Activated naive CD4-positive, alpha-beta T cell treated with anti-CD3 and anti-CD28 coated beads, Interleukin-2, amount 10 ng/mL, durations not matched to agents 7 days and 5 days (primary cell): ENCODE measurements at regions not wholly inside any gene's neighbourhood (a gene's known extent, or its start where the extent isn't known, plus 50 kb on each side); places are given as distances from the start of the nearest gene placed in this dataset.
"Not testable (repeated sequence)": the region's sequence is repeated elsewhere in the genome, so short reads cannot be mapped to it uniquely, and the experiment has no call there.

Experiments used
- CTCF ChIA-PET: fragments of 350-600 bp; sonication (Branson Sonifier 250); formaldehyde crosslinking; loops from one replicate; lab custom pipeline; 2021; ENCODE audit warnings: antibody characterized with exemption; lab: Charles Lee
- DNase-seq: peaks from one replicate; pipeline ENCODE4 v3.0.0-alpha.2; 2020
- H3K27ac Mint-ChIP-seq: one replicate; pipeline ENCODE4 v1.8.0; 2021; ENCODE audit warnings: mild to moderate bottlenecking, moderate library complexity, mixed read lengths
- H3K27me3 Mint-ChIP-seq: one replicate; pipeline ENCODE4 v1.8.0; 2021; ENCODE audit warnings: mild to moderate bottlenecking, mixed read lengths
- H3K36me3 Mint-ChIP-seq: one replicate; pipeline ENCODE4 v1.8.0; 2021; ENCODE audit warnings: mixed read lengths
- H3K4me1 Mint-ChIP-seq: one replicate; pipeline ENCODE4 v1.8.0; 2021; ENCODE audit warnings: mixed read lengths
- H3K4me3 Mint-ChIP-seq: one replicate; pipeline ENCODE4 v1.8.0; 2021; ENCODE audit warnings: mild to moderate bottlenecking, moderate library complexity, mixed read lengths
- H3K9me3 Mint-ChIP-seq: one replicate; pipeline ENCODE4 v1.8.0; 2021; ENCODE audit warnings: mixed read lengths

DNA sequence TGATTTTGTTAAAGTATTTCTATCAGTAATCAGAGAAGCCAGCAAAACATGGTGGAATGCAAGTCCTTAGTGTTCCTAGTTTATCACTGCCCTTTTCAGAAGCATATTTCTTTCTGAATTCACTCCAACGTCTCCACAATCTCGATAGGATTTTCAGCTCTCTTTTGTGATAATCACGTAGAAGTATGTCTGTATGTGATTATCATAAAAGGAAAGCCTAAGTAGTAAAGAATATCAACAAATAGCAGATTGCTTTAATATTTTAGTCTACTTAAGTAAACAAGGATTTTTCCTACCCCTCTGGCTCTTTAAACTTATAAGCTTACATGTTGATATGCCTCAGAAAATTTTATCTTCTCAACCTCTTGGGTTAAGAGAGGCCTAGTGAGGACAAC, 147.4 kb upstream of the NUDT4 start:
- Mint-ChIP-seq H3K9me3 (no peaks in the 10 kb centered on the region), H3K27me3 (no peaks in the 10 kb centered on the region), H3K27ac (no peak overlapping the region), H3K4me3 (no peak overlapping the region), H3K36me3 (no peaks in the 10 kb centered on the region), H3K4me1 (no peaks in the 10 kb centered on the region)
- no peak for DNase-seq
- CTCF ChIA-PET, result no interaction called here

DNA sequence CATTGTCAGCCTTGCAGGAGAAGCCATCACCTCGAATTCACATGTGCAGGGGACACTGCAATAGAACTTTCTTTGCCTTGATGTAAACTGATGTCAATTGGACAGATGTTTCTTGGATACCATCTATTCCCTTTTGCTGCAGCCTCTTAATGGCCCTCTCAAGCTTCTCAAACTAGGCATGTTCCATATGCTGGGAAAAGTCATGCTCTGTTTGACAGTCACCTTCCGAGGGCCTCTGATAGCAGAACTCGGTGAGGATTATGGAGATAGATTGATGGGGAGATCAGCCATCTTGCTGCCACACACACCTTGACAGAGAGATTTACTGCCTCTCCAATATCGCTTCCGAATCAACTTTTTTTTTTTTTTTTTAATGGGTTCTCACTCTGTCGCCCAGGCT, 145.8 kb upstream of the NUDT4 start:
- Mint-ChIP-seq H3K9me3 (no peaks in the 10 kb centered on the region), H3K36me3 (no peaks in the 10 kb centered on the region), H3K4me1 (no peaks in the 10 kb centered on the region), H3K27ac (no peak overlapping the region), H3K4me3 (no peak overlapping the region), H3K27me3 (no peaks in the 10 kb centered on the region)
- DNase-seq, result no peak
- CTCF ChIA-PET, result interaction anchor here (0.6 kb wide), 1 partner anchor 1033 kb away, joined by 5 read pairs; no protein-coding TSS in a partner anchor

DNA sequence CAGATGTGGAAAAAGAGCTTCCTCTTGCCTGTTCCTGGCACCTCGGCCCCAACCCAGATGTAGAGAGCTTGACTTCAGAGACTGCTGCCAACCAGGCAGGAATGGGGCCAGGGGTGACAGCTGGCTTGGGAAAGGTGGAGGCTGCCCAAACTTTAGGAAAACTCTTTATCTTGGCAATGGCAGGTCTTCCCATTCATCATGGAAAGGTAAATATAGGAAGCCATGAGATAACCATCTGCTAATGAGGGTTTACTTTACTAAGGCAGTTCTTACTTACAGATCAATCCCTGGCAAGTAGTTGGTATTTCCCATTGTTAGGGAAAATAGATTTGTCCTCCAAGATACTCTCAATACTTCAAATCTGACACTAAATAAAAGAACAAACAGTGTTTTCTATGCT, 143.1 kb upstream of the NUDT4 start:
- H3K4me3 Mint-ChIP-seq, result no peak overlapping the region
- no peaks in the 10 kb centered on the region for H3K4me1 Mint-ChIP-seq
- peaks cover 3% of the 10 kb centered on the region for H3K9me3 Mint-ChIP-seq
- DNase-seq, result no peak
- no peak overlapping the region for H3K27ac Mint-ChIP-seq
- no peaks in the 10 kb centered on the region for H3K36me3 Mint-ChIP-seq
- no peaks in the 10 kb centered on the region for H3K27me3 Mint-ChIP-seq
- CTCF ChIA-PET, result no interaction called here

DNA sequence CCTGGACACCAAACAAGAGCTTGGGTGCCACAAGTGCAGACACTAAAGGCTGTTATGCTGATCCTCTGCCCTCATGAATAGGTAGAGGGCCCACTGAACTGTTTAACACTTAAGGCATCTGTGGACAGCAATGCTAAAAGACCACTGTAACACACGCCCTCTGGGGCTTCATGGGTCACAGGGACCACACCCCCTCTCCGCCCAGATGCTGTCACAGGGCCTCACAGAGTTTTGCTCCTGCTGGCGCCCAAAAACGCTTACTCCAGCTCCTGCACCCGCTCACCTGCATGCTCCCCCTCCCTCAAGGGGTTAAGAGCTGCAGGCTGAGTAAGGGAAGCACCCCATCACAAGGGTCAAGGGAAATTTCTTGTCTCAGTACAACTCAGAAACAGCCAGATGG, 141.8 kb upstream of the NUDT4 start:
- no peaks in the 10 kb centered on the region for H3K4me1 Mint-ChIP-seq
- H3K27me3 Mint-ChIP-seq, result no peaks in the 10 kb centered on the region
- H3K36me3 Mint-ChIP-seq, result no peaks in the 10 kb centered on the region
- CTCF ChIA-PET, result interaction anchor here (1.1 kb wide), 1 partner anchor 8 kb away, joined by 3 read pairs; no protein-coding TSS in a partner anchor
- no peak overlapping the region for H3K27ac Mint-ChIP-seq
- no peak for DNase-seq
- H3K9me3 Mint-ChIP-seq, result peaks cover 6% of the 10 kb centered on the region
- H3K4me3 Mint-ChIP-seq, result no peak overlapping the region

DNA sequence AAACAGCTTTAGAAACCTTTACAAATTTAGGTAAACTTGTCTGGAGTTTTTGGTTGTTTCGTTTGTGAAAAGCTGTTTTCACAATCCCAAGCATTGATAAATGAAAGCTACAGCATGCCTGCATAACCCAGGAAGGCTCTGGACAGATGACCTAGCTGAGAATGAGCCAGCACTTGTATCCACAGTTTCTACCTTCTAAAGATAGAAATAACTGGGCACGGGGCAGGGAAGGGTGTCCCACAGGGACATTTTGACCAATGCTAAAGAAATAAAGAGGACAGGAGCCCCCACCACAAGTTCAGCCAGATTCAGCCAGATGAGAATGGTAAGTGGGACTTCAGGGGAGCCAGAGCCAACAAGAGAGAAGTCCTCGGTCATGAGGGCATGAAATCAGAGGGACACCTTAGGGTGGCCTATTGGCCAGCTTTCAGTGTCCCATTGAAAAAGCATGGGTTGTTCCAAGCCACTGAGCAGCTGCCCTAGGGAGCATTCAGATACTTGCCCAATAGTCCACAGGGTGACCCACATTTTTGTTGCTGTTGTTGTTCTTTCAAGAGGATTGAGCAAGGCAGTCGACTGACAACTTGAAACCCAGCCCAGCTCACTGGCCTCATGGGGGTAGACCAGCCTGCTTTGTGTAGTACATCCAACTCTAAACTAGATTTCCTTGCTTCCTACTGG, 140.3 kb upstream of the NUDT4 start:
- Mint-ChIP-seq H3K9me3 (peaks cover 6% of the 10 kb centered on the region), H3K4me1 (no peaks in the 10 kb centered on the region), H3K36me3 (no peaks in the 10 kb centered on the region), H3K4me3 (no peak overlapping the region), H3K27ac (no peak overlapping the region), H3K27me3 (no peaks in the 10 kb centered on the region)
- DNase-seq, result no peak
- CTCF ChIA-PET, result interaction anchor here (0.7 kb wide), 2 partner anchors 48 to 183 kb away, joined by 3 read pairs; no protein-coding TSS in a partner anchor

- H3K4me3 Mint-ChIP-seq, CTCF ChIA-PET, DNase-seq, H3K9me3 Mint-ChIP-seq, H3K27ac Mint-ChIP-seq, H3K4me1 Mint-ChIP-seq, H3K27me3 Mint-ChIP-seq, H3K36me3 Mint-ChIP-seq: not testable (repeated sequence)
These were observed 139.0 kb upstream of the NUDT4 start for GRCh38 chr12:93238512-93239262.

- CTCF ChIA-PET, H3K9me3 Mint-ChIP-seq, H3K27me3 Mint-ChIP-seq, DNase-seq, H3K36me3 Mint-ChIP-seq, H3K27ac Mint-ChIP-seq, H3K4me3 Mint-ChIP-seq: not testable (repeated sequence)
- H3K4me1 Mint-ChIP-seq, result peaks cover 17% of the 10 kb centered on the region
These were observed 137.9 kb upstream of the NUDT4 start for GRCh38 chr12:93239789-93240188.

GRCh38 chr12:93242154-93242972, 135.4 kb upstream of the NUDT4 start:
- Mint-ChIP-seq H3K9me3 (peaks cover 8% of the 10 kb centered on the region), H3K36me3 (no peaks in the 10 kb centered on the region), H3K4me1 (peaks cover 39% of the 10 kb centered on the region), H3K4me3 (no peak overlapping the region), H3K27ac (no peak overlapping the region), H3K27me3 (no peaks in the 10 kb centered on the region)
- DNase-seq, result no peak
- CTCF ChIA-PET, result interaction anchor here (0.6 to 0.7 kb wide), 2 partner anchors 16 to 137 kb away, joined by 3 read pairs; no protein-coding TSS in a partner anchor

- H3K27me3 Mint-ChIP-seq, result no peaks in the 10 kb centered on the region
- no peaks in the 10 kb centered on the region for H3K36me3 Mint-ChIP-seq
- no peak for DNase-seq
- CTCF ChIA-PET, result interaction anchor here (0.7 to 2.2 kb wide), 3 partner anchors 15 to 146 kb away, joined by 3 to 14 read pairs (median 3); no protein-coding TSS in a partner anchor
- H3K4me1 Mint-ChIP-seq, result peaks cover 47% of the 10 kb centered on the region
- no peak overlapping the region for H3K4me3 Mint-ChIP-seq
- H3K27ac Mint-ChIP-seq, result peak overlapping the region; percentile 9
- peaks cover 8% of the 10 kb centered on the region for H3K9me3 Mint-ChIP-seq
These were observed 134.4 kb upstream of the NUDT4 start for GRCh38 chr12:93243382-93243688.

- peak overlapping the region; percentile 93 for H3K27ac Mint-ChIP-seq
- CTCF ChIA-PET, result interaction anchor here (0.6 to 2.3 kb wide), 10 partner anchors 8 to 460 kb away, joined by 3 to 15 read pairs (median 3); no protein-coding TSS in a partner anchor
- H3K9me3 Mint-ChIP-seq, result peaks cover 8% of the 10 kb centered on the region
- H3K27me3 Mint-ChIP-seq, result no peaks in the 10 kb centered on the region
- peak; percentile 37 for DNase-seq
- peak overlapping the region; percentile 46 for H3K4me3 Mint-ChIP-seq
- H3K4me1 Mint-ChIP-seq, result peaks cover 52% of the 10 kb centered on the region
- no peaks in the 10 kb centered on the region for H3K36me3 Mint-ChIP-seq
These were observed 133.8 kb upstream of the NUDT4 start for GRCh38 chr12:93243689-93244513.

GRCh38 chr12:93244514-93245077, 133.1 kb upstream of the NUDT4 start:
- DNase-seq, result peak; percentile 23
- Mint-ChIP-seq H3K27ac (peak overlapping the region; percentile 93), H3K27me3 (no peaks in the 10 kb centered on the region), H3K36me3 (no peaks in the 10 kb centered on the region), H3K9me3 (peaks cover 5% of the 10 kb centered on the region), H3K4me3 (peak overlapping the region; percentile 46), H3K4me1 (peaks cover 59% of the 10 kb centered on the region)
- CTCF ChIA-PET, result interaction anchor here (0.8 to 2.3 kb wide), 9 partner anchors 8 to 460 kb away, joined by 3 to 15 read pairs (median 3); no protein-coding TSS in a partner anchor

DNA sequence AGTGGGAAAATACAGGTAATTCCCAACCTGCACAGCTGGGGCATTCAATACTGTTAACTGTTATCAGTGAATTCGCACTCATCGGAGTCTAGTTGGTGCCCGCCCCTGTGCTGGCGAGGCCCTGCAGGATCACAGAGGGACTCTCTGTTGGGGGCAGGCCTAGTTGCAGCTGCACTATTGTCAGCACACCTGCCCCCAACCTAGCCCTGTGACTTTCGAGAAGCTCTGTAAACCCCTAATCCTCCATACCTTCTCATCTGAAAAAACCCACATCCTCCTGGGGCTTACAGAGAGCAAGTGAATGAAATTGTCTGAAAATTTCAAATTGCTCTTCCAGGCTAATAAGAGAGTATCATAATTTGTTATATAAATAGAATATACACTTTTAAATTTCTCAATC, 132.2 kb upstream of the NUDT4 start:
- CTCF ChIA-PET, result interaction anchor here (1.4 to 2.3 kb wide), 4 partner anchors 32 to 174 kb away, joined by 3 to 15 read pairs (median 9); no protein-coding TSS in a partner anchor
- H3K27ac Mint-ChIP-seq, result peak overlapping the region; percentile 93
- no peaks in the 10 kb centered on the region for H3K27me3 Mint-ChIP-seq
- peak; percentile 72 for DNase-seq
- H3K36me3 Mint-ChIP-seq, result no peaks in the 10 kb centered on the region
- H3K4me1 Mint-ChIP-seq, result peaks cover 63% of the 10 kb centered on the region
- H3K4me3 Mint-ChIP-seq, result peak overlapping the region; percentile 20
- H3K9me3 Mint-ChIP-seq, result peaks cover 2% of the 10 kb centered on the region

DNA sequence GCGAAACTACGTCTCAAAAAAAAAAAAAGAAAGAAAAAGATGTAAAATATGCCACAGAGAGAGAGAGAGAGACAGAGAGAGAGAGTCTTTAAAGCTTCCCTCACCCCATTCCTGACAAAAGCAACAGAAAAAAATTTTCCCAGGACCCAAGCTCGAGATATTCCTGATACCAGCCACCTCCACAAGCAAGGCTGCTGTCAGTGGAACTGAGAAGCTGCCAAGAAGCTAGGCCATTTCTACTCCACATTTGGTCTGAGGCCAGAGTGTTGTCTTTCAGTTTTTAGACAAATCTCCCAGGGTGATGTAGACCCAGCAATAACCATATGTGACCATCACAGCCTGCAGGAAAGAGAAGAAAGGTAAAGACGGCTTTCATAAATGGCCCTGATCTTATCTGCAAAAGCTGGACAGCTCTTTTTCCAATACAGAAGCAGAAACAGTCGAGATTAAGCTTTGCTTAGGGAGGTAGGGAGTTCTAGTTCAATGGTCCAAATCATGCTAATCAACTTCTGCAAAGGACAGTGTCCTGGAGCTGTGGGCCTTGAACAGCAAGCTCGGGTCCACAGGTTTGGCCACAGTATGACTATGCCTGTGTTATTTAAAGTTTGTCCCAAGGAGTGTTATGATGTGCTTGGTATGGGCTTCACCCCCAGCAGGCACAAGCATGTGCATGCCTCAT, 130.3 kb upstream of the NUDT4 start:
- no peaks in the 10 kb centered on the region for H3K36me3 Mint-ChIP-seq
- CTCF ChIA-PET, result no interaction called here
- peaks cover 2% of the 10 kb centered on the region for H3K9me3 Mint-ChIP-seq
- peak overlapping the region; percentile 42 for H3K27ac Mint-ChIP-seq
- H3K27me3 Mint-ChIP-seq, result no peaks in the 10 kb centered on the region
- H3K4me1 Mint-ChIP-seq, result peaks cover 63% of the 10 kb centered on the region
- H3K4me3 Mint-ChIP-seq, result no peak overlapping the region
- no peak for DNase-seq
